ENCODE measurements at regions not wholly inside any gene's neighbourhood (a gene's known extent, or its start where the extent isn't known, plus 50 kb on each side); places are given as distances from the start of the nearest gene placed in this dataset.
A peak's percentile ranks its signal among the peaks of the same experiment; 100 is the strongest.
"Not testable (repeated sequence)": the region's sequence is repeated elsewhere in the genome, so short reads cannot be mapped to it uniquely, and the experiment has no call there.

GRCh38 chr4:151852202-151852601 is 91.4 kb upstream of the GATB start:
- Histone ChIP-seq H3K36me3 (no peaks in the 10 kb centered on the region), H3K27ac (no peak overlapping the region), H3K27me3 (ENCODE audit: low read depth) (no peaks in the 10 kb centered on the region), H3K4me1 (no peaks in the 10 kb centered on the region), H3K4me3 (no peak overlapping the region), H3K9me3 (no peaks in the 10 kb centered on the region)
- intact Hi-C loops (cut with DNase I) = no loop called here
- ATAC-seq (no peak), DNase-seq (no peak)
- no peak for TF ChIP-seq CTCF (IDR thresholded peaks at IDR 0.05)

GRCh38 chr4:151851354-151851753 is 90.5 kb upstream of the GATB start:
- ATAC-seq = no peak
- Histone ChIP-seq H3K27me3 (ENCODE audit: low read depth) (no peaks in the 10 kb centered on the region), H3K4me3 (no peak overlapping the region), H3K9me3 (no peaks in the 10 kb centered on the region), H3K4me1 (no peaks in the 10 kb centered on the region), H3K36me3 (no peaks in the 10 kb centered on the region), H3K27ac (no peak overlapping the region)
- intact Hi-C loops (cut with DNase I) = no loop called here
- no peak for DNase-seq
- no peak for TF ChIP-seq CTCF (IDR thresholded peaks at IDR 0.05)

- TF ChIP-seq CTCF (IDR thresholded peaks at IDR 0.05) = no peak
- Histone ChIP-seq H3K27ac (no peak overlapping the region), H3K36me3 (no peaks in the 10 kb centered on the region), H3K27me3 (ENCODE audit: low read depth) (no peaks in the 10 kb centered on the region), H3K9me3 (no peaks in the 10 kb centered on the region), H3K4me1 (no peaks in the 10 kb centered on the region), H3K4me3 (no peak overlapping the region)
- ATAC-seq (no peak), DNase-seq (no peak)
- intact Hi-C loops (cut with DNase I) = no loop called here
Observed at GRCh38 chr4:151850791-151851213, 90.0 kb upstream of the GATB start.

GRCh38 chr4:151845551-151845950 is 84.7 kb upstream of the GATB start:
- H3K27ac ChIP-seq; ATAC-seq; H3K4me3 ChIP-seq; DNase-seq; H3K36me3 ChIP-seq; H3K4me1 ChIP-seq; H3K9me3 ChIP-seq; intact Hi-C loops (cut with DNase I); H3K27me3 ChIP-seq (ENCODE audit: low read depth): not testable (repeated sequence)

- Histone ChIP-seq H3K4me1 (no peaks in the 10 kb centered on the region), H3K4me3 (no peak overlapping the region), H3K9me3 (no peaks in the 10 kb centered on the region), H3K27ac (no peak overlapping the region), H3K36me3 (no peaks in the 10 kb centered on the region), H3K27me3 (ENCODE audit: low read depth) (no peaks in the 10 kb centered on the region)
- no peak for DNase-seq
- TF ChIP-seq CTCF (IDR thresholded peaks at IDR 0.05) = no peak
- ATAC-seq = no peak
- intact Hi-C loops (cut with DNase I) = no loop called here
Observed at GRCh38 chr4:151842430-151843079, 81.7 kb upstream of the GATB start.

- intact Hi-C loops (cut with DNase I) = no loop called here
- ATAC-seq (peak in 1 of 2 donors; percentile 34), DNase-seq (no peak)
- H3K9me3 ChIP-seq = no peaks in the 10 kb centered on the region
- no peaks in the 10 kb centered on the region for H3K36me3 ChIP-seq
- H3K27me3 ChIP-seq (ENCODE audit: low read depth) = no peaks in the 10 kb centered on the region
- TF ChIP-seq CTCF (IDR thresholded peaks at IDR 0.05) = no peak
- H3K27ac ChIP-seq = no peak overlapping the region
- no peak overlapping the region for H3K4me3 ChIP-seq
- H3K4me1 ChIP-seq = no peaks in the 10 kb centered on the region
Observed at GRCh38 chr4:151841107-151841506, 80.3 kb upstream of the GATB start.
